ENCODE measurements at regions not wholly inside any gene's neighbourhood (a gene's known extent, or its start where the extent isn't known, plus 50 kb on each side); places are given as distances from the start of the nearest gene placed in this dataset.

DNA sequence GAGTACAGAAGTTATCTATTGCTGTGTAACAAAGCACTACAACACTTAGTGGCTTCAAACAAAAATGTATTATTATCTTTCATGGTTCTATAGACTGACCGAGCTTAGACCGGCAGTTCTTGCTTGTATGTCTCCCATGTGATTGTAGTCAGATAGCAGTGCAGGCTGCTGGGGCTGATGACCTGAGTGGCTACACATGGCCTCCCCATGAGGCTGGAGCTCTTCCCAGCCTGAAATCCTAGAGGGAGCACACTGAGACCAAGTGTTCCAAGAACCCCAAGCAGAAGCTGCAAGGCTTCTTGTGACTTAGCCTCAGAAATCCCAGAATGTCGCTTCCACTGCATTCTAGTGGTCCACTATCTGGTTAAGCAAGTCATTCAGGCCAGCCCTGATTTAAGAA is 141.2 kb upstream of the TLE3 start:
- ChIA-PET RAD21 (ENCODE audit: low non-redundant PET in 1 of 2, low total read pairs in 2 of 2, uncharacterized antibody in 2 of 2, unreplicated experiment in 2 of 2) (no interaction called here), POLR2A (no interaction called here), CTCF (no interaction called here)
- DNase-seq (ENCODE audit: low read depth, low spot score), result no peak
- Histone ChIP-seq H3K27ac (ENCODE audit: low read depth, low read length) (no peak overlapping the region), H2AFZ (ENCODE audit: low read depth, low read length, poor library complexity, severe bottlenecking) (no peak overlapping the region), H4K20me1 (ENCODE audit: insufficient read depth) (no peaks in the 10 kb centered on the region), H3K4me3 (replicated peaks in 1 of 2; ENCODE audit: low read depth in 1 of 2, low read length in 2 of 2) (no peak overlapping the region), H3K9me3 (ENCODE audit: control insufficient read depth in 1 of 2, insufficient read depth in 1 of 2, low read depth in 1 of 2, low read length in 2 of 2) (no peaks in the 10 kb centered on the region), H3K27me3 (ENCODE audit: insufficient read depth, low read length) (no peaks in the 10 kb centered on the region), H3K36me3 (ENCODE audit: control insufficient read depth in 1 of 2, insufficient read depth in 2 of 2, low read length in 2 of 2) (no peaks in the 10 kb centered on the region), H3K9ac (ENCODE audit: low read length) (no peak overlapping the region), H3K4me2 (ENCODE audit: low read length) (no peak overlapping the region), H3K4me1 (ENCODE audit: control insufficient read depth in 1 of 2, insufficient read depth in 2 of 2, low read length in 2 of 2) (peaks cover 0 to 7% of the 10 kb centered on the region in 2 experiments; a peak in 1 of 4 replicates), H3K9me2 (ENCODE audit: insufficient read depth) (no peaks in the 10 kb centered on the region), H3K79me2 (ENCODE audit: insufficient read depth, low read length) (no peaks in the 10 kb centered on the region)
- BruUV-seq (replicated peaks), result no TSS peak
- TF ChIP-seq POLR2AphosphoS5 (IDR thresholded peaks at IDR 0.05; ENCODE audit: low read depth, low read length), result no peak
- no peak for TF ChIP-seq ZBTB33 (IDR thresholded peaks at IDR 0.05; ENCODE audit: extremely low read depth, insufficient replicate concordance, low read length)
- TF ChIP-seq, protein P1, sequence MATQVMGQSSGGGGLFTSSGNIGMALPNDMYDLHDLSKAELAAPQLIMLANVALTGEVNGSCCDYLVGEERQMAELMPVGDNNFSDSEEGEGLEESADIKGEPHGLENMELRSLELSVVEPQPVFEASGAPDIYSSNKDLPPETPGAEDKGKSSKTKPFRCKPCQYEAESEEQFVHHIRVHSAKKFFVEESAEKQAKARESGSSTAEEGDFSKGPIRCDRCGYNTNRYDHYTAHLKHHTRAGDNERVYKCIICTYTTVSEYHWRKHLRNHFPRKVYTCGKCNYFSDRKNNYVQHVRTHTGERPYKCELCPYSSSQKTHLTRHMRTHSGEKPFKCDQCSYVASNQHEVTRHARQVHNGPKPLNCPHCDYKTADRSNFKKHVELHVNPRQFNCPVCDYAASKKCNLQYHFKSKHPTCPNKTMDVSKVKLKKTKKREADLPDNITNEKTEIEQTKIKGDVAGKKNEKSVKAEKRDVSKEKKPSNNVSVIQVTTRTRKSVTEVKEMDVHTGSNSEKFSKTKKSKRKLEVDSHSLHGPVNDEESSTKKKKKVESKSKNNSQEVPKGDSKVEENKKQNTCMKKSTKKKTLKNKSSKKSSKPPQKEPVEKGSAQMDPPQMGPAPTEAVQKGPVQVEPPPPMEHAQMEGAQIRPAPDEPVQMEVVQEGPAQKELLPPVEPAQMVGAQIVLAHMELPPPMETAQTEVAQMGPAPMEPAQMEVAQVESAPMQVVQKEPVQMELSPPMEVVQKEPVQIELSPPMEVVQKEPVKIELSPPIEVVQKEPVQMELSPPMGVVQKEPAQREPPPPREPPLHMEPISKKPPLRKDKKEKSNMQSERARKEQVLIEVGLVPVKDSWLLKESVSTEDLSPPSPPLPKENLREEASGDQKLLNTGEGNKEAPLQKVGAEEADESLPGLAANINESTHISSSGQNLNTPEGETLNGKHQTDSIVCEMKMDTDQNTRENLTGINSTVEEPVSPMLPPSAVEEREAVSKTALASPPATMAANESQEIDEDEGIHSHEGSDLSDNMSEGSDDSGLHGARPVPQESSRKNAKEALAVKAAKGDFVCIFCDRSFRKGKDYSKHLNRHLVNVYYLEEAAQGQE (IDR thresholded peaks at IDR 0.05; ENCODE audit: low read depth), result no peak
- no peak for TF ChIP-seq RAD21 (IDR thresholded peaks at IDR 0.05; ENCODE audit: low read depth)
- TF ChIP-seq, protein P2, sequence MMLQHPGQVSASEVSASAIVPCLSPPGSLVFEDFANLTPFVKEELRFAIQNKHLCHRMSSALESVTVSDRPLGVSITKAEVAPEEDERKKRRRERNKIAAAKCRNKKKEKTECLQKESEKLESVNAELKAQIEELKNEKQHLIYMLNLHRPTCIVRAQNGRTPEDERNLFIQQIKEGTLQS (IDR thresholded peaks at IDR 0.05), result no peak
- no peak for TF ChIP-seq ZFX (IDR thresholded peaks at IDR 0.05)
- no peak for TF ChIP-seq ELF1 (IDR thresholded peaks at IDR 0.05; ENCODE audit: borderline replicate concordance, low read depth)
- no peak for TF ChIP-seq EZH2phosphoT487 (IDR thresholded peaks at IDR 0.05; ENCODE audit: borderline replicate concordance)
- TF ChIP-seq SRF (IDR thresholded peaks at IDR 0.05; ENCODE audit: low read depth), result no peak
- no peak for TF ChIP-seq POLR2A (IDR thresholded peaks at IDR 0.05; ENCODE audit: borderline replicate concordance, extremely low read depth, insufficient read depth, insufficient read length)
- no peak for TF ChIP-seq SP1 (IDR thresholded peaks at IDR 0.05; ENCODE audit: low read depth)
- no peak for TF ChIP-seq ZNF274 (IDR thresholded peaks at IDR 0.05; ENCODE audit: low read depth, low read length)
- no peak for TF ChIP-seq CTCF (IDR thresholded peaks at IDR 0.05 in 2 of 3, conservative IDR thresholded peaks at IDR 0.05 in 1 of 3; ENCODE audit: borderline replicate concordance in 1 of 3, insufficient read depth in 1 of 3, low read depth in 2 of 3, low read length in 2 of 3)
- no peak for TF ChIP-seq TCF7L2 (IDR thresholded peaks at IDR 0.05; ENCODE audit: borderline replicate concordance, extremely low read depth, insufficient read depth, insufficient read length)
- TF ChIP-seq, protein P3, sequence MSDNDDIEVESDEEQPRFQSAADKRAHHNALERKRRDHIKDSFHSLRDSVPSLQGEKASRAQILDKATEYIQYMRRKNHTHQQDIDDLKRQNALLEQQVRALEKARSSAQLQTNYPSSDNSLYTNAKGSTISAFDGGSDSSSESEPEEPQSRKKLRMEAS (IDR thresholded peaks at IDR 0.05), result no peak
- intact Hi-C loops (cut with micrococcal nuclease), result no loop called here
- no peak for ATAC-seq
